WTC11 (cell line): ENCODE measurements at regions not wholly inside any gene's neighbourhood (a gene's known extent, or its start where the extent isn't known, plus 50 kb on each side); places are given as distances from the start of the nearest gene placed in this dataset.

Experiments
- AFF4 ChIP-seq: sonication (generic); formaldehyde crosslinking; IDR thresholded peaks from 2 replicates; pipeline ENCODE4 v1.8.1; 2023; ENCODE audit warnings: mild to moderate bottlenecking, missing genetic modification reagents, borderline replicate concordance
- ATF3 ChIP-seq: sonication (generic); formaldehyde crosslinking; conservative IDR thresholded peaks from 2 replicates; pipeline ENCODE4 v1.8.1; 2022; ENCODE audit warnings: mild to moderate bottlenecking, missing genetic modification reagents
- CREB1 ChIP-seq: sonication (generic); formaldehyde crosslinking; IDR thresholded peaks from 2 replicates; pipeline ENCODE4 v1.8.0; 2023; ENCODE audit warnings: mild to moderate bottlenecking, missing genetic modification reagents
- CTCF ChIP-seq: fragments of 200-600 bp; IDR thresholded peaks from 2 replicates; pipeline ENCODE4 v1.8.0; 2022; ENCODE audit warnings: antibody characterized with exemption
- E2F4 ChIP-seq: sonication (generic); formaldehyde crosslinking; IDR thresholded peaks from 2 replicates; pipeline ENCODE4 v1.8.1; 2022; ENCODE audit warnings: low read depth, mild to moderate bottlenecking, moderate library complexity, missing genetic modification reagents, borderline replicate concordance
- ETV6 ChIP-seq: sonication (generic); formaldehyde crosslinking; IDR thresholded peaks from 2 replicates; pipeline ENCODE4 v1.8.1; 2022; ENCODE audit warnings: mild to moderate bottlenecking, missing genetic modification reagents
- MAX ChIP-seq: sonication (generic); formaldehyde crosslinking; IDR thresholded peaks from 2 replicates; pipeline ENCODE4 v1.8.0; 2022; ENCODE audit warnings: mild to moderate bottlenecking, missing genetic modification reagents
- NFE2L1 ChIP-seq: sonication (generic); formaldehyde crosslinking; IDR thresholded peaks from 2 replicates; pipeline ENCODE4 v1.8.1; 2023; ENCODE audit warnings: missing genetic modification reagents
- NFYB ChIP-seq: sonication (generic); formaldehyde crosslinking; conservative IDR thresholded peaks from 2 replicates; pipeline ENCODE4 v1.8.0; 2022; ENCODE audit warnings: low read depth, missing genetic modification reagents
- OVOL2 ChIP-seq: fragments of 250-450 bp; sonication (Bioruptor Pico); IDR thresholded peaks from 2 replicates; pipeline ENCODE4 v1.9.0; 2021; ENCODE audit warnings: mild to moderate bottlenecking, borderline replicate concordance
- USF1 ChIP-seq: sonication (generic); formaldehyde crosslinking; IDR thresholded peaks from 2 replicates; pipeline ENCODE4 v1.8.0; 2022; ENCODE audit warnings: mild to moderate bottlenecking, missing genetic modification reagents
- USF2 ChIP-seq: sonication (generic); formaldehyde crosslinking; IDR thresholded peaks from 2 replicates; pipeline ENCODE4 v1.8.1; 2023; ENCODE audit warnings: mild to moderate bottlenecking, missing genetic modification reagents, moderate library complexity
- ZBTB21 ChIP-seq: sonication (generic); formaldehyde crosslinking; IDR thresholded peaks from 2 replicates; pipeline ENCODE4 v1.8.1; 2023; ENCODE audit warnings: mild to moderate bottlenecking, missing genetic modification reagents, borderline replicate concordance
- ZNF232 ChIP-seq: sonication (generic); formaldehyde crosslinking; IDR thresholded peaks from 2 replicates; pipeline ENCODE4 v1.8.0; 2022; ENCODE audit warnings: mild to moderate bottlenecking, missing genetic modification reagents

GRCh38 chr4:33881176-33881575 lies 2363.1 kb downstream of the ARAP2 start:
- TF ChIP-seq E2F4 (CRISPR knock-in tag) (no peak), ZBTB21 (CRISPR knock-in tag) (no peak), CREB1 (CRISPR knock-in tag) (no peak), CTCF (no peak), USF2 (no peak), MAX (CRISPR knock-in tag) (no peak), AFF4 (no peak), ETV6 (no peak), ATF3 (CRISPR knock-in tag) (no peak), ZNF232 (CRISPR knock-in tag) (no peak), NFYB (no peak), NFE2L1 (CRISPR knock-in tag) (no peak), OVOL2 (CRISPR knock-in tag) (no peak), USF1 (no peak)
